ENCODE measurements at regions not wholly inside any gene's neighbourhood (a gene's known extent, or its start where the extent isn't known, plus 50 kb on each side); places are given as distances from the start of the nearest gene placed in this dataset.
"Not testable (repeated sequence)": the region's sequence is repeated elsewhere in the genome, so short reads cannot be mapped to it uniquely, and the experiment has no call there.

GRCh38 chr20:18876394-18876793, 62.8 kb downstream of the SCP2D1 start:
- DNase-seq, result not testable (repeated sequence)

DNA sequence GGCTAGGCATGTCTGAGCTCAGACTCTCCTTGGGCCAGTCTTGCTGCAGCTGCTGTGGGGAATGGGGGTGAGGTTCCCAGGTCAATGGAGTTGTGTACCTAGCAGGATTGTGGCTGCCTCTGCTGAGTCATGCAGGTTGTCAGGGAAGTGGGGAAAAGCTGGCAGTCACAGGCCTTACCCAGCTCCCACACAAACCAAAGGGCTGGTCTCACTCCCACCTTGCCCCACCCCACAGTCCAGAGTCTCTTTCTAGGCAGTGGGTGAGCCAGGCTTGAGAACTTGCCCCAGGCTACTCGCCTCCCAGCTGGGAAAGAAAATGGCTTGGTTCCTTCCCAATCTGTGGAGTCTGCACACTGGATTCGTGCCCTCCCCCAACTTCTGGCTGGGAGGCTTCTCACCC, 65.7 kb downstream of the SCP2D1 start:
- DNase-seq, result no peak

GRCh38 chr20:18886756-18887155, 73.2 kb downstream of the SCP2D1 start:
- DNase-seq, result no peak

GRCh38 chr20:18901980-18902737, 88.6 kb downstream of the SCP2D1 start:
- DNase-seq, result no peak

- DNase-seq, result no peak
Measured at GRCh38 chr20:18904192-18904591, 90.6 kb downstream of the SCP2D1 start.

GRCh38 chr20:18904624-18905023, 91.0 kb downstream of the SCP2D1 start:
- DNase-seq, result no peak

DNA sequence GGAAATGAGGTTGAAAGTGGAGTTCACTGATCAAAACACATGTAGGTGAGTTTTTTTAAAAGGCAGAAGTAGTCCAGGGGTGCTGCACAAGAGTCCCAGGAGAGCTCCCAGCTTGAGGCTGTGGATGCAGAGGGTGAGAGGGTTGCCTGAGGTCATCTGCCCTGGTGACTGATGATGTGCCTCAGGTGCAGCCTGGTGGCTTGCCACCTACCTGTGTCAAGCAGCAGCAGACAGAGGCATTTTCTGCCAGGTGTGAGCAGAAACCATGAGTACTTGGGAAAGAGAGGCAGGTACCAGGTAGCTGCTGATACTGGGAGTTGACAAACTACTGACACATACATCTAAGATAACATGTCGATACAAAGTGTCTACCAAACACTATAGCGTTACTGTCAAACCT, 92.5 kb downstream of the SCP2D1 start:
- DNase-seq, result no peak

- no peak for DNase-seq
Measured at GRCh38 chr20:18907353-18907752, 93.8 kb downstream of the SCP2D1 start.

GRCh38 chr20:18908109-18908508, 94.5 kb downstream of the SCP2D1 start:
- no peak for DNase-seq

- no peak for DNase-seq
Measured at GRCh38 chr20:18909254-18909653, 95.7 kb downstream of the SCP2D1 start.

DNA sequence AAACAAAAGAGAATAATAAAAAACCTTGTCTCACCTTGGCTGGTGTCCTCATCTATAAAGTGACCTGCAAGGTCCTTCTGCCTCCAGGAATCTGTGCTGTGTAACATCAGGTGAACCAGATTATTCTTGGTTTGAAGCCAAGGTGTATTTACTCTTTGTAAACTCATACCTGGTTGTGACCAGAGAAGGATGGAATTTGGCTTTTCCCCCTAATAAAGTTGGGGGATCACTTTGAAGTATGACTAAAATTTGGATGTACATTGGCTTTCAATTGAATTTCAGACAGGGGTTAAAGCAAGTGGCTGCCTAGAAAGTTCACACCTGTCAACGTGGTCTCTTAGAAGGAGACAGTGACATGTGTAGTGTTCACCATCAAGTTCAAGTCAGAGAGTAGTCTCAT, 100.1 kb downstream of the SCP2D1 start:
- no peak for DNase-seq

- DNase-seq, result no peak
Measured at GRCh38 chr20:18914796-18915195, 101.2 kb downstream of the SCP2D1 start.

DNA sequence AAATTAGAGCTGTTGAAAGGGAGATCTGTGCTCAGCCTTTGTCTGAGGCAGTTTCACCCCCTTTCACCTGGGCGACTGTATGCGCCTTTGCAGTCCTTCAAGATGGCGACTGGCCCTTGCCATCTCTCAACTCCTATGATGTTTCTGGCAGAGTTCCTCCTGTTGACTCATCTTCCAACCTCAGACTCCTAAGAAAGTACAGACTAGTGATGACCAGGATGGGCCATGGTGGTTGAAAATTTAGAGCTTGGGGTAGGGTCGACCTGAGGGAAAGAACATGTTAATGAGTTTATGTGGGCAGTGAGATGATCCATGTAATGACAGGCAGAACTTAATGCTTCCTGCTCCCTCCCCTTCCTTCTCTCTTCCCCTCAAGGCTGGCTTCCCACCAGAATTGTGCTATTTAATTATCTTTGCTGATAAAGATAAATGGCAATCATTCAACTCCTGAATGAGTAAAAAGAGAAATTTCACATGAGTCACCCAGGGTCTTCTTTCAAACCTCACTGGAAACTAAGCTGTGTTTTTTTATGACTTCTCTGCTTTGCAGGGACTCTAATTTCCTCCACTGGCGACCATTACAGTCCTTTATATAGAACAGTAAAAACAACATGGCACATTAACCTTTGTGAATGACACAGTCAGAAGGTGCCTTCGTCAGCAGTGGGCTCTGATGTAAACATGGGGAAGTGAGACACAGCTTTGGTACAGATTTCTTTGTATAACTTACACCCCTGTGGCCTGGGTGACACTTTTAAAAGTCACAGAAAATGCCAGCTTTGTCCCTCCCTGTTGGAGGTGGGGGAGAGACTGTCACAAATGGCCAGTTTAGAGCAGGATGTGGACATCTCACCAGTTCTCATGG, 103.5 kb downstream of the SCP2D1 start:
- no peak for DNase-seq

DNA sequence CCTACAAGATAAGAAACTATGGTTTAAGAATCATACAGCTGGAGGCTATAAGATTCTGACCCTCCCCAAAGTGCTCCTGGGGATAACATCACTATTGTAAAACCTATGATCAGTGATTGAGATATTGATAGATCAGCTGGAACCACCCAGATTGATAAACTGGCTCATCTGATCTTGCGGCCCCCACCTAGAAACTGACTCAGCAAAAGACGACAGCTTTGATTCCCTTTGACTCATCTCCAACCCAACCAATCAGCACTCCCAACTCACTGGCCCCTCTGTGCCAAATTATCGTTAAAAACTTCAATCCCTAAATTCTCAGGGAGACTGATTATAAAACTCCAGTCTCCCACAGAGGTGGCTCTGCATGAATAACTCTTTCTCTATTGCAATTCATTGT, 106.4 kb downstream of the SCP2D1 start:
- DNase-seq, result no peak

DNA sequence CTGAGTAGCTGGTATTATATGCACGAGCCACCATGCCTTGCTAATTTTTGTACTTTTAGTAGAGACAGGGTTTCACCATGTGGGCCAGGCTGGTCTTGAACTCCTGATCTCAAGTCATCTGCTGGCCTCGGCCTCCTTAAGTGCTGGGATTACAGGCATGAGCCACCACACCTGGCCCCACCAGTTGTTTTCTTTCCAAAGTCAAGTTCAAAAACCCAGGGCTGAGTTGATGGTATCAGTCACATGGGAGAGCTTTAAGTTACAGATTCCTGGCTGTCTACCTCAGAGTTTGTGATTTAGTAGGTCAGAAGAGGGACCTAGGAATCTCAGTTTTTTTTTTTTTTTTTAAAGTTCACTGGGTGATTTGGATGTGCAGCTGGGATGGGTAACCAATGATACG, 107.7 kb downstream of the SCP2D1 start:
- DNase-seq, result no peak

- no peak for DNase-seq
Measured at GRCh38 chr20:18922251-18922650, 108.7 kb downstream of the SCP2D1 start.

- DNase-seq, result no peak
Measured at GRCh38 chr20:18922898-18923297, 109.3 kb downstream of the SCP2D1 start.

- DNase-seq, result no peak
Measured at GRCh38 chr20:18926965-18927364, 113.4 kb downstream of the SCP2D1 start.

DNA sequence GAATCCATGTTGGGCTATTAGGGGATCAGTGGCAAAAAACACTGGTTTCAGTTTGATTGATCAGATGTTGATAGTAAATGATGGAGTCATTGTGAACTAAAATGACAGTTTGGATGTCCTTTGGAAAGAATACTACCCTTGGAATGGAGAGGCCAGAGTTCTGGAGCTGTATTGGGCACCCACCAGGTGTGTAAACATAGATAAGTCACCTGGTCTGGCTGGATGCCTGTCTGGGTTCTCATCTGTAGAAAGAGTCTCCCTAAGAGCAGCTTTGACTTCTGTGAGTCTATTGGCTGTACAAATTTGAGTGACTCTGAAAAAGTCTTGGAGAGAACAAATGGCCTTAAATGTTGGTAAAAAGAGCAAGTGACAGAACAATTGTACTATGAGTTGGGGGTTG, 115.0 kb downstream of the SCP2D1 start:
- DNase-seq, result no peak

GRCh38 chr20:18929800-18930199, 116.2 kb downstream of the SCP2D1 start:
- no peak for DNase-seq

DNA sequence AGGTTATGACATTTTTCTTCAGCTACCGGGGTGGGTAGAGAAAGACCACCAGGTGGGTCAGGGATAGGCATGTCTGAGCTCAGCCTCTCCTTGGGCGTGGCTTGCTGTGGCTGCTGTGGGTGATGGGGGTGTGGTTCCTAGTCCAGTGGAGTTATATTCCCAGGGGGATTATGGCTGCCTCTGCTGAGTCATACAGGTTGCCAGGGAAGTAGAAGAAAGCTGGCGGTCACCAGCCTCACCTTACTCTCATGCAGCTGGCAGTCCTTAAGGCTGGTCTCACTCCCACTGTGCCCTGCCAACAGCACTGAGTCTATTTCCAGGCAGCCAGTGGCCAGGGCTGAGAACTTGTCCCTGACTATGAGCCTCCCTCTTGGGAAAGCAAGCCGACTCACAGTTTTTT, 130.0 kb downstream of the SCP2D1 start:
- DNase-seq, result no peak

DNA sequence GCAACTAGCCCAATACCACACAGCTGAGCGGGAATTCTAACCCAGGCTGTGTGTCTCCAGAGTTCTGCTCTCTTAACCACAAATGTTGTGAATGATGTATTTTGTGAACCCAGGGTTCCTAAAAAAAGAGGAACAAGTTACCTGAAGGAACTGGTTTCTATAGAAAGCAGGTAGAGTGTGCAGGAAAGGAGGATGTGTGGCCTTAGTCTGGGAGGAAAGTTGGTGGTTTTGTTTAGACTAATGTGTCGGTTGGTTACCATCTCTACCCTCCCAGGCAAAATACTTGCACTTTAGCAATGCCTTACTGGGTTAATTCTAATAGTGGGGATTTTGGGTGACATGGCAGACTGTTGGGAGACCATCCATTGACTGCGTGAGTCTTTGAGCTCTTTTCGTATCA, 143.3 kb downstream of the SCP2D1 start:
- DNase-seq, result no peak

GRCh38 chr20:18957328-18957727, 143.7 kb downstream of the SCP2D1 start:
- DNase-seq, result no peak

GRCh38 chr20:18971121-18971520, 157.5 kb downstream of the SCP2D1 start:
- DNase-seq, result no peak

All from femur (tissue), 1 donor.